ENCODE measurements at regions not wholly inside any gene's neighbourhood (a gene's known extent, or its start where the extent isn't known, plus 50 kb on each side); places are given as distances from the start of the nearest gene placed in this dataset.

- no peak for DNase-seq (ENCODE audit: low spot score)
These were observed 212.1 kb upstream of the FMN2 start for GRCh38 chr1:239879321-239880170.

DNA sequence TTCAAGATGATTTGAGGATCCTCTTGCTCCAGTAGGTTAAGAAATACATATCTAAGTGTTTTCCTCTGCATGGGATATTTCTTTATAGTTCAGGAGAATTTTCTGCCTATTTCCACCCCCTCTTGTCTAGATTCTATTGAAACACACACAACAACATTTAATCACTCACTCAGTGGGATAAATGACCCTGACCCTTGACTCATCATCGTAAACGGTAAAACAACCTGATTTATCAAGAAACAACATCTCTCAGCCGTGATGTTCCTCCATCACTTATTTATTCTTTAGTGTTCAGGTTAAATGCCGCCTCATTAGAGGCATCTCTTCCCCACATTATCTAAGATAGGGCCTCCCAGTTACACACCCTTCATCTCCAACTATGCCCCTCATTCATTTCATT lies 208.7 kb upstream of the FMN2 start:
- DNase-seq (ENCODE audit: low spot score): no peak

DNA sequence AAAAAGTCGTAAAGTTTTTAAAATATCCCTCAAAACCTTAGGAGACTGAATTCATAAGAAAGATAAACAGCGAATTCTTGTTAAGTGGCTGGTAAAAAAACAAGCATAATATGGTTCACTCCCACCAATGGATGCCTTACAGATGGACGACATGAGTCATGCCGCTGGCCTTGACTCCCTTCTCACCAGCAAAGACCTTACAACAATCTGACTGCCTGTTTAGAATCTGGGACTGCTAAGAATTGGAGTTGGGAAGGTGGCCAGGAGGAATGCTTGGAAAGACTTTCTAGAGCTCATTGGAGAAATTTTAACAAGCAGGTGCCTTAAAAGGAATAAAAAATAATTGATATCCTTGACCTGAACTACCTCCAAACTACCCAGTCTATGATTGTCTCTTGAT lies 206.9 kb upstream of the FMN2 start:
- DNase-seq (ENCODE audit: low spot score): no peak

GRCh38 chr1:239886266-239886665 lies 205.4 kb upstream of the FMN2 start:
- DNase-seq (ENCODE audit: low spot score): no peak

- no peak for DNase-seq (ENCODE audit: low spot score)
These were observed 203.0 kb upstream of the FMN2 start for GRCh38 chr1:239888639-239889038.

DNA sequence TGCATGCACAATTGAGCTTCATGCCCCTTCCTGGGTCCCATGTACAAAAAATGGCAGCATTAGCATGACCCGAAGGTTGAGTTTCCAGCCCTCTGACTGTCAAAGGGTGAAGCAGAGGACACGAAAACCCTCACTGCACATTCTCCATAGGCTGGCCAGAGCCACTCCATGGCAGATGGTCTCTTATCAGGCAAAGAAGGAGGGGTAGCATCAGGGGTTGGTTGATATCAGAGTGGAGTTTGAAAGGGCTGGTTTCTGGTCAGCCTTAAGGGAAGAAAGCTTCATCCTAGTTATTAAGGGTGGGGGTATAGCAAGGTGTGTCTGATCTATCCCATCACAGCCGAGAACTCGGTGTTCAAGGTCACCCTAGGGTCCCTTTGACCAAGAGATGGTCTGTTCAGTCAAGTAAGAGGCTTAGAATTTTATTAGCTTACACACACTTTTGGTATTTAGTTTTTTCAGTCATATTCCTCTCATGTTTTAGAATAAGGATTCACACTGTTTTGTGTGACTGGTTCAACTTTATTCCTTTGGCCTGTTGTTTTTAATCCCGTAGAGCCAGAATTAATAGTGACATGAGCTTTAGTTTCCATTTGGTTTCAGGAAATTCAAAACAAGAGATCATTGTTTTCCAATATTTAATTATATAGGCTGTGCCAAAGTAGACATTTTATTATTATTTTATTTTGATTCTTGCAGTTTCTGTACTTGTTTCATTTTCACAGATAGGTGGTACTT lies 199.9 kb upstream of the FMN2 start:
- DNase-seq (ENCODE audit: low spot score): peak; percentile 56

DNA sequence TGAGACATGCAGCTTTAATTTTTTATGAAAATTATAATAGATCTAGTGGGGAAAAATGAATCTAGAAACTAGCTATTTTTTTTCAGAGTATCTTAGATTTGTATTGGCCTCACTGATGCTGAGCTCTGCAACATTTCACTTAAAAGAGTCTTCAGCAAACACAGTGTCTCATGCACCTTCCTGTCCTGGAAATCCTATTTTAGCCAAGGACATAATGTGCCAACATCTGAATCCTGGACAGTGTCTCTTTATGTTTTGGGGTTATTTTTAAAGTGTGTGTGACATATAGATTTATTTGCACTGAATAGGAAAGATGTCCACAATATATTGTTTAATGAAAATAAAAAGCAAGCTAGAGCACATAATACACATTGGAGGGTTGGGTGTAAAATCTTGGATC lies 199.1 kb upstream of the FMN2 start:
- DNase-seq (ENCODE audit: low spot score): no peak

DNA sequence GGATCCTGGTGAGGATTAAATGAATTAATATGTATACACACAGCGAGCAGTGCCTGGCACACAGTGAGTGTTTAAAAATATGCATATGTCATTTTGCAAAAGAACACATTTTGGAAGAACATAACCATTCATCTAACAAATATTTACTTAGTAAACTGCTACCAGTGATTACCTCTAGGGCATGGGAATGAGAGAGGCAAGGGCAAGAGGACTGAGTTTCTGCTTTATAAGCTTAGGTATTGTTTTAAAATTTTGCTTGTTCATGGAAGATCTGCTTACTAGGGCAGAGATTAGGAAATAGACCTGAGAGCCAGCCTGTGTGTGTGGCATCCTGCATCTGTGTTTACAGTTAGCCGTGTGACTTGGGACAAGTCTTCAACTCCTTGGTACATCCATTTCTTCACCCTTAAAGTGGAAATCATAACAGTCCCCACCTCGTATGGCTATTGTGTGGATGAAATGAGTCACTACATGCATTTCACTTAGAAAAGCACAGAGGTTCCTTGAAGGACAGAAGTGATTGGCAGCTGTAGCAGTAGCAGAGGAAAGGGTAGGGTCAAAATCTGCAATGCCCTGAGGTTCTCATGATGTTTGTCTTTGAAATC lies 198.5 kb upstream of the FMN2 start:
- no peak for DNase-seq (ENCODE audit: low spot score)

DNA sequence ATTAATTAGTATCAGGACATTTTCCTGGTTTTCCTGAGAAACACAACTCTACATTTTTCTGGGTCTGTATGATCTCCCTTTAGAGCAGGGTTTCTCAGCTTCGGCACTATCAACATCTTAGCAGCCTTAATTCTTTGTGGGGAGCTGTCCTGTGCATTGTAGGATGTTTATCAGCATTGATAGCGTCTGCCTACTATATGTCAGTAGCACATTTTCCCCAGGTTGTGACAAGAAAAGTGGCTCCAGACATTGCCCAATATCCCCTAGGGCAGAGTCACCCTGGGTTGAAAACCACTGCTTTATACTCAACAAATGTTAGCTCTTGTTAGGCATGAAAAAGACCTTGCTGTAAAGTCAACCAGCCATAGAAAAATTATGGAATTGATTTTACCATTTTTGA lies 195.1 kb upstream of the FMN2 start:
- no peak for DNase-seq (ENCODE audit: low spot score)

DNA sequence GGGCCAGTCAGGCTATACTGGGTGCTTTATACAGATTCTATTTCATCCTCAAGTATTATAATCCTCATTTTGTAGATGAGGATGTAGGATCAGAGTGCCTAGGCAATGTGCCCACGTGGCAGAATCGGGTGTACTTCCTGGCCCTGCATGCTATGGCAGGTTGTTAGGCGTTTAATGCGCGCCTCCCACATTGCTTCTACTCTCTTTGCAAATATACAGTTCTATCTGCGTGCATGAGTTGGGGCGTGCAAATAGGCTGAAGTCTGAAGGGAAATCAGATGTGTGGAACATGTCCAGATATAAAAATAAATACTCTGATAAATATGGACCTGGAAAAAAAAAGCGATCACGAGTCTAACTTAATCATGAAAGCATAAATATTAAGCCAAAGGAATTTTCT lies 194.7 kb upstream of the FMN2 start:
- no peak for DNase-seq (ENCODE audit: low spot score)

DNA sequence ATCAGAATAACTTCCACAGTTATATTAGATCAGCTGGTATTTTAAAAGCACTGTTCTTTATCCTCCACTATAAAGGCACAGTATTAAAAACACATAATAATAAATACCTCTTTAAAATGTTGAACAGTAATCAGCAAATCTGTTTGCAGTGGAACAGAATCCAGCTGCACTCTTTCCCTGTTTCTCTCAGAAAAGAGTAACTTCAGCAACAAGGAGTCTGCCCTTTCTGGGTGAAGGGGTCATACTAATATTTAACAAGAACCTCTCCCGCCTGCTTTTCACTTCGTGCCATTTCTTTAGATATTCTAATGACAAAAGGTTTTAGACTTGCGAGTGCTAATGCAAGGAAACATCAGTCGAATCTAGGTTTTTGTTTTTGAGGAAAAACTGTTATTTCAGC lies 194.2 kb upstream of the FMN2 start:
- DNase-seq (ENCODE audit: low spot score): no peak

DNA sequence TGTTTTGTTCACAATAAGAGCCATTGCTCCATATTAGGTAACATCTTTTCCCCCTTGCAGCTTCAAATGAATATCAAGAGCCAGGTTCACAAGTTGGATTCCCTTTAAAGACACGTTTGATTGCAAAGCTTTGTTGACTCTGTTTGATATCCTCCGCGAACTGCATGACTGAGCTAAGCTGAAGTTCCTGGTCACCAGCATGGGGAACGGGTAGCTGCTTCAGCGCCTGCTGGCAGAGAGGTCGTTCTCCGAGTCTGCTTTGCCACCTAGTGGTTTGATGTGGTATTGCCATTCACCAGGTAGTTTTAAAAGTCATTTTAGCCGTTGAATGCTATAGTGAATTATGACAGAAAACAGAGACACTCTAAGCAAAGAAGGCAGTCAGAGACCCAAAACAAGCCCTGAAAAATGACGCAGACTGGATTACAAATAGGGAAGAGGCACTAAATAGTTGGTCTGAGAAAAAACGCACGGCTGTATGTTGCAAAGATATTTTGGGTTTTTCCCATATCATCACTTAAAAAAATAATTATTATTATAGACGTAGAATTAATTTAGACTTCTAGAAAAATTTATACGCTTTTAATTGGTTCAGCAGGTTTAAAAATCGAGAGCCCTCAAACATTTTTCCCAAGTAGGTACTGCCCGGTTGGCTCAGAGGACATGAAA lies 193.5 kb upstream of the FMN2 start:
- DNase-seq (ENCODE audit: low spot score): peak; percentile 67

DNA sequence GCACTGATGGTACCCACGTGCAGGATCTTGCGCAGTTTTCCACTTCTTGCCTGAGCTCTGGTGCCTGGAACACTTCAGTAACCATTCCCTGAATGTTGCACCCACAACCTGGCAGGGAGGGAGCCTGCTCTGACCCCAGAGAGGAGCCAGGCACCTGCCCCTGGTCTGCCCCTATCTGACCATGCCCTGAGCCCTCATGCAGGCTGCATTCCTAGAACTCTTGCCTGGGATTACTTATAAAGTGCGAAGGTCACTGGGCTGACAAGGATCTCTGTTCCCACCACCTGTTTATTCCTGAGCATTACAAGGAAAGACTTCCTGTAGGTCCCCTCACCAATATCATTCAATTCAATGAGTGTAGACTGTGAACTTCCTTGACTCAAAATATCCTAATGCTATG lies 191.9 kb upstream of the FMN2 start:
- DNase-seq (ENCODE audit: low spot score): no peak

GRCh38 chr1:239906394-239906793 lies 185.3 kb upstream of the FMN2 start:
- no peak for DNase-seq (ENCODE audit: low spot score)

DNA sequence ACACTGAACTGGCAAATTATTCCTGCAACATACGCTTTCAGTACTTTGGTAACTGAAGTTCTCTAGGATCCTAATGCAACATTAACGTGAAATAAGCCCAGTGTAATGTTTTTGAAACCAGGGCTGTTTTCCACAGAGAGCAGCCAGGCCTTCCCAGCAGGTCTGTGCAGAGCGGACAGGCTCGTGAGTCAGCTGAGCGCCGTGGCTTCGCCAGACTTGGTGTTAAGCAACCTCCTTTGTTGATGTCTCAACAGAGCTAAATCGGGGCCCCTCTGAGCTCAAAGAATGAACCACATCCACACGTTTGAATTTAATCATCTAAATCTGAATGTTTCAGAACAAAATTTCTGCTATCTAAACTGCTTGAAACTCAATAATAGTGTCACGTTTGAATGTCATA lies 181.8 kb upstream of the FMN2 start:
- no peak for DNase-seq (ENCODE audit: low spot score)

DNA sequence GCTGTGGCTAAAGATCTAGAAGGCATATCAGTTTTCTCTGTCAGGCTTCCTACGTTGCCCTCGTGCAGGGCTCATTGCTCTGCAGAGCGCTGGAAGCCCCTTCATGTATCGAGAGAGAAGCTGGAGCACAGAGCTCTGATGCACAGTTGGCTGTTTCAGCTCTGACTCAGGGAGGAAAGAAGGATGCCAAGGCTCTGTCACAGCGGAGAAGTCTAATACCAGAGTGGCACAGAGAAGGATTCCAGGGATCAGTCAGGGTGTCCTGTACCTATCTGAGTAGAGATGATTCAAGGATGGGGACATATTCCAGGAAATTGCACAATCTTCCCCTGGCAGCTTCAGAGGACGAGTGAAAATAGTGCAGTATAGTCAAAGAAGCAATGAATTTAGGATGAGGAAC lies 179.2 kb upstream of the FMN2 start:
- DNase-seq (ENCODE audit: low spot score): no peak

- no peak for DNase-seq (ENCODE audit: low spot score)
These were observed 178.5 kb upstream of the FMN2 start for GRCh38 chr1:239913141-239913585.

DNA sequence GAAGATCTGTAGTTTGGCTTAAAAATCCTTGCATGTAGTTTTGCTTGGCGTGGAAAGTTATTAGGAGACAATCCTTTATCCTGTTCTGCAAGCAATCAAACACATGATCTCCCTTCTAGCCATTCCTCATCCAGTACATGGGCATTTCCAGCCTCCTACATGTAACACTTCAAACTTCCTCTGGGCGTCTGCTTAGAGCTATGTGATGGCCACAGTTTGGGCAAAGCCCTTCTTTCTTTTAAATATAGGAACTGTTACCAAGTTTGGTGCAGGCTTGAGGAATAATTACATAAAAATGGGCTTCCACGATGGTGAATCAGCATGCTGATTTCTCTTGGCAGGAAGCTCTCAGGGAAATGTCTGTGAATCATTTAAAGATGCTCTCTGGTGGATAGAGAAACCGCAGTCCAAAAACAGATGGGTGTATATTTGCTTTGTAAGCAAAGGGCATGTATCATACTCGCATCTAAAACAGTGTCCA lies 176.9 kb upstream of the FMN2 start:
- DNase-seq (ENCODE audit: low spot score): no peak

- DNase-seq (ENCODE audit: low spot score): no peak
These were observed 173.0 kb upstream of the FMN2 start for GRCh38 chr1:239918634-239919033.

- no peak for DNase-seq (ENCODE audit: low spot score)
These were observed 171.5 kb upstream of the FMN2 start for GRCh38 chr1:239920214-239920613.

GRCh38 chr1:239922778-239923522 lies 168.7 kb upstream of the FMN2 start:
- no peak for DNase-seq (ENCODE audit: low spot score)

Data from hematopoietic multipotent progenitor cell treated with erythropoietin and hydrocortisone succinate and interleukin-3 and kit ligand, for 15 days (in vitro differentiated cells).